ENCODE measurements at regions not wholly inside any gene's neighbourhood (a gene's known extent, or its start where the extent isn't known, plus 50 kb on each side); places are given as distances from the start of the nearest gene placed in this dataset.

GRCh38 chr3:117809186-117810081, 1099.9 kb downstream of the TUSC7 start:
- no peak for DNase-seq (ENCODE audit: low read depth)
- H3K4me3 ChIP-seq (ENCODE audit: low read depth, low read length) = no peak overlapping the region
- TF ChIP-seq, protein P1, sequence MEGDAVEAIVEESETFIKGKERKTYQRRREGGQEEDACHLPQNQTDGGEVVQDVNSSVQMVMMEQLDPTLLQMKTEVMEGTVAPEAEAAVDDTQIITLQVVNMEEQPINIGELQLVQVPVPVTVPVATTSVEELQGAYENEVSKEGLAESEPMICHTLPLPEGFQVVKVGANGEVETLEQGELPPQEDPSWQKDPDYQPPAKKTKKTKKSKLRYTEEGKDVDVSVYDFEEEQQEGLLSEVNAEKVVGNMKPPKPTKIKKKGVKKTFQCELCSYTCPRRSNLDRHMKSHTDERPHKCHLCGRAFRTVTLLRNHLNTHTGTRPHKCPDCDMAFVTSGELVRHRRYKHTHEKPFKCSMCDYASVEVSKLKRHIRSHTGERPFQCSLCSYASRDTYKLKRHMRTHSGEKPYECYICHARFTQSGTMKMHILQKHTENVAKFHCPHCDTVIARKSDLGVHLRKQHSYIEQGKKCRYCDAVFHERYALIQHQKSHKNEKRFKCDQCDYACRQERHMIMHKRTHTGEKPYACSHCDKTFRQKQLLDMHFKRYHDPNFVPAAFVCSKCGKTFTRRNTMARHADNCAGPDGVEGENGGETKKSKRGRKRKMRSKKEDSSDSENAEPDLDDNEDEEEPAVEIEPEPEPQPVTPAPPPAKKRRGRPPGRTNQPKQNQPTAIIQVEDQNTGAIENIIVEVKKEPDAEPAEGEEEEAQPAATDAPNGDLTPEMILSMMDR (IDR thresholded peaks at IDR 0.05; ENCODE audit: insufficient read depth, low read depth, low read length) = no peak

DNA sequence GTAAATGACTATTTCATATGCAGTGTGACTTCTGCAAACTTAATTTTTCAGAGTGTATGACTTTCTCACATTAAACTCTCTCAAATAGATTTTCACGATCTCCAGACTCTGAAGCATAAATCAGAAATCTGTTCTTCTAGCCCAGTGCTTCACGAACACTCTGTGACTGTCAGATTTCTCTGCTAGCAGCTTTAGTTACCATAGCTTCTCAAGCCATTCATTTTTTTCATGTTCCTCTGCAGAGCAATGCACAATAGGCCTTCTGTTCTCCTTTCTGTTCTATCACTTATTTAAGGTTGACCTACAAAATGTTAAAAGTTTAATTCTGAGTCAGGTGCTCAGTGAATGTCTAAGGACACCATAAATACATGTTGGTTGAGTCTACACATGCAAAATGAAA, 1102.2 kb downstream of the TUSC7 start:
- DNase-seq (ENCODE audit: low read depth) = no peak
- TF ChIP-seq, protein P1 (IDR thresholded peaks at IDR 0.05; ENCODE audit: insufficient read depth, low read depth, low read length) = no peak
- H3K4me3 ChIP-seq (ENCODE audit: low read depth, low read length) = no peak overlapping the region

GRCh38 chr3:117814975-117815374, 1105.4 kb downstream of the TUSC7 start:
- TF ChIP-seq, protein P1 (IDR thresholded peaks at IDR 0.05; ENCODE audit: insufficient read depth, low read depth, low read length) = no peak
- DNase-seq (ENCODE audit: low read depth) = no peak
- no peak overlapping the region for H3K4me3 ChIP-seq (ENCODE audit: low read depth, low read length)

DNA sequence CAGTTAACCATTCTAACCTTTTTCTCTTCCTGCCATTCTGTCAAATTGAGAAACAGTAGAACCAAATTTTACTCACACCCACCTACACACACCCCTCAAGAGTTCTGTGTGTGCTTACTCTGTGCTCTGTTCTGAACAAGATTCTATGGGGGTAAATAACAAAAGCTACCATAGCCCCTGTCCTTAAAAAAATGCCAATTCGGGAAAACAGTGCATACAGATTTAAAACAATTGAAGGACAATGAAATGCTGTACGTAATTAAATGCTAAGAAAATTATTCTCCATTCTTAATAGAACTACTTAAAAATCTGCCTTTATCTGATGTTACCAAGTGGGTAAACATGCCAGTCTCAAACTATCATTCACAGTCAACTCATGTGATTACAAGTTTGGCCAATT, 1107.5 kb downstream of the TUSC7 start:
- no peak overlapping the region for H3K4me3 ChIP-seq (ENCODE audit: low read depth, low read length)
- TF ChIP-seq, protein P1 (IDR thresholded peaks at IDR 0.05; ENCODE audit: insufficient read depth, low read depth, low read length) = no peak
- no peak for DNase-seq (ENCODE audit: low read depth)

- H3K4me3 ChIP-seq (ENCODE audit: low read depth, low read length) = no peak overlapping the region
- DNase-seq (ENCODE audit: low read depth) = no peak
- TF ChIP-seq, protein P1 (IDR thresholded peaks at IDR 0.05; ENCODE audit: insufficient read depth, low read depth, low read length) = no peak
Measured at GRCh38 chr3:117818592-117818991, 1109.0 kb downstream of the TUSC7 start.

GRCh38 chr3:117820658-117821299, 1111.2 kb downstream of the TUSC7 start:
- DNase-seq (ENCODE audit: low read depth) = no peak
- no peak overlapping the region for H3K4me3 ChIP-seq (ENCODE audit: low read depth, low read length)
- TF ChIP-seq, protein P1 (IDR thresholded peaks at IDR 0.05; ENCODE audit: insufficient read depth, low read depth, low read length) = no peak
